ENCODE measurements at regions not wholly inside any gene's neighbourhood (a gene's known extent, or its start where the extent isn't known, plus 50 kb on each side); places are given as distances from the start of the nearest gene placed in this dataset.

DNA sequence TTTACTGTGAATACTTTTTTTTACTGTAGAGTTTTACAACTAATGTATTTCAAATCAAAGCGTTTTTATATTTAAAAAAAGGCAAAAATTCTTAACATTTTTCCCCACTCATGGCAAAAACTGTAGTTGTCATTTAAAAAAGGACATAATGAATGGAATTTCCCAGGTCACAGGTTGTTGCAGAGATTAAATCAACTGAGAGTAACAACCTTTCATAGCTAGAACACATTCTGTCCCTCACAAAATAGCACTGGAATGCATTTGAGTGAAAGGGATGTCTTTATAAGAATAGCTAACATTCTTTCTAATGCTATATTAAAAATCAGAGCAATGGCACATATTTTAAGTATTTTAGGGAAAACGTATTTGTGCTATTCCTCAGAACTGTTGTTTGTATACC, 1393.3 kb upstream of the ATXN8OS start:
- TF ChIP-seq ZNF366 (tag by site-specific recombination; conservative IDR thresholded peaks at IDR 0.05) (no peak), ZNF211 (tag by site-specific recombination; IDR thresholded peaks at IDR 0.05; ENCODE audit: low read depth) (no peak), ZNF394 (tag by site-specific recombination; IDR thresholded peaks at IDR 0.05; ENCODE audit: borderline replicate concordance) (no peak), ZNF266 (tag by site-specific recombination; IDR thresholded peaks at IDR 0.05; ENCODE audit: low read depth) (no peak), ZNF843 (tag by site-specific recombination; IDR thresholded peaks at IDR 0.05) (no peak), ZNF302 (tag by site-specific recombination; IDR thresholded peaks at IDR 0.05; ENCODE audit: low read depth) (no peak), HOXC10 (CRISPR knock-in tag; IDR thresholded peaks at IDR 0.05) (no peak), OSR2 (tag by site-specific recombination; IDR thresholded peaks at IDR 0.05) (no peak), REPIN1 (tag by site-specific recombination; IDR thresholded peaks at IDR 0.05; ENCODE audit: low read depth) (no peak), GLIS1 (tag by site-specific recombination; IDR thresholded peaks at IDR 0.05) (no peak), ZNF529 (tag by site-specific recombination; IDR thresholded peaks at IDR 0.05; ENCODE audit: insufficient replicate concordance) (no peak), ZNF76 (tag by site-specific recombination; IDR thresholded peaks at IDR 0.05; ENCODE audit: borderline replicate concordance, low read depth) (no peak), ZNF350 (tag by site-specific recombination; IDR thresholded peaks at IDR 0.05) (no peak)
- TF ChIP-seq, protein P1, sequence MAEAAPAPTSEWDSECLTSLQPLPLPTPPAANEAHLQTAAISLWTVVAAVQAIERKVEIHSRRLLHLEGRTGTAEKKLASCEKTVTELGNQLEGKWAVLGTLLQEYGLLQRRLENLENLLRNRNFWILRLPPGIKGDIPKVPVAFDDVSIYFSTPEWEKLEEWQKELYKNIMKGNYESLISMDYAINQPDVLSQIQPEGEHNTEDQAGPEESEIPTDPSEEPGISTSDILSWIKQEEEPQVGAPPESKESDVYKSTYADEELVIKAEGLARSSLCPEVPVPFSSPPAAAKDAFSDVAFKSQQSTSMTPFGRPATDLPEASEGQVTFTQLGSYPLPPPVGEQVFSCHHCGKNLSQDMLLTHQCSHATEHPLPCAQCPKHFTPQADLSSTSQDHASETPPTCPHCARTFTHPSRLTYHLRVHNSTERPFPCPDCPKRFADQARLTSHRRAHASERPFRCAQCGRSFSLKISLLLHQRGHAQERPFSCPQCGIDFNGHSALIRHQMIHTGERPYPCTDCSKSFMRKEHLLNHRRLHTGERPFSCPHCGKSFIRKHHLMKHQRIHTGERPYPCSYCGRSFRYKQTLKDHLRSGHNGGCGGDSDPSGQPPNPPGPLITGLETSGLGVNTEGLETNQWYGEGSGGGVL (tag by site-specific recombination; IDR thresholded peaks at IDR 0.05), result no peak
- TF ChIP-seq, protein P2, sequence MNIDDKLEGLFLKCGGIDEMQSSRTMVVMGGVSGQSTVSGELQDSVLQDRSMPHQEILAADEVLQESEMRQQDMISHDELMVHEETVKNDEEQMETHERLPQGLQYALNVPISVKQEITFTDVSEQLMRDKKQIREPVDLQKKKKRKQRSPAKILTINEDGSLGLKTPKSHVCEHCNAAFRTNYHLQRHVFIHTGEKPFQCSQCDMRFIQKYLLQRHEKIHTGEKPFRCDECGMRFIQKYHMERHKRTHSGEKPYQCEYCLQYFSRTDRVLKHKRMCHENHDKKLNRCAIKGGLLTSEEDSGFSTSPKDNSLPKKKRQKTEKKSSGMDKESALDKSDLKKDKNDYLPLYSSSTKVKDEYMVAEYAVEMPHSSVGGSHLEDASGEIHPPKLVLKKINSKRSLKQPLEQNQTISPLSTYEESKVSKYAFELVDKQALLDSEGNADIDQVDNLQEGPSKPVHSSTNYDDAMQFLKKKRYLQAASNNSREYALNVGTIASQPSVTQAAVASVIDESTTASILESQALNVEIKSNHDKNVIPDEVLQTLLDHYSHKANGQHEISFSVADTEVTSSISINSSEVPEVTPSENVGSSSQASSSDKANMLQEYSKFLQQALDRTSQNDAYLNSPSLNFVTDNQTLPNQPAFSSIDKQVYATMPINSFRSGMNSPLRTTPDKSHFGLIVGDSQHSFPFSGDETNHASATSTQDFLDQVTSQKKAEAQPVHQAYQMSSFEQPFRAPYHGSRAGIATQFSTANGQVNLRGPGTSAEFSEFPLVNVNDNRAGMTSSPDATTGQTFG (tag by site-specific recombination; IDR thresholded peaks at IDR 0.05; ENCODE audit: borderline replicate concordance), result no peak
- TF ChIP-seq, protein P3, sequence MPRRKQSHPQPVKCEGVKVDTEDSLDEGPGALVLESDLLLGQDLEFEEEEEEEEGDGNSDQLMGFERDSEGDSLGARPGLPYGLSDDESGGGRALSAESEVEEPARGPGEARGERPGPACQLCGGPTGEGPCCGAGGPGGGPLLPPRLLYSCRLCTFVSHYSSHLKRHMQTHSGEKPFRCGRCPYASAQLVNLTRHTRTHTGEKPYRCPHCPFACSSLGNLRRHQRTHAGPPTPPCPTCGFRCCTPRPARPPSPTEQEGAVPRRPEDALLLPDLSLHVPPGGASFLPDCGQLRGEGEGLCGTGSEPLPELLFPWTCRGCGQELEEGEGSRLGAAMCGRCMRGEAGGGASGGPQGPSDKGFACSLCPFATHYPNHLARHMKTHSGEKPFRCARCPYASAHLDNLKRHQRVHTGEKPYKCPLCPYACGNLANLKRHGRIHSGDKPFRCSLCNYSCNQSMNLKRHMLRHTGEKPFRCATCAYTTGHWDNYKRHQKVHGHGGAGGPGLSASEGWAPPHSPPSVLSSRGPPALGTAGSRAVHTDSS (tag by site-specific recombination; IDR thresholded peaks at IDR 0.05), result no peak
- TF ChIP-seq, protein P4, sequence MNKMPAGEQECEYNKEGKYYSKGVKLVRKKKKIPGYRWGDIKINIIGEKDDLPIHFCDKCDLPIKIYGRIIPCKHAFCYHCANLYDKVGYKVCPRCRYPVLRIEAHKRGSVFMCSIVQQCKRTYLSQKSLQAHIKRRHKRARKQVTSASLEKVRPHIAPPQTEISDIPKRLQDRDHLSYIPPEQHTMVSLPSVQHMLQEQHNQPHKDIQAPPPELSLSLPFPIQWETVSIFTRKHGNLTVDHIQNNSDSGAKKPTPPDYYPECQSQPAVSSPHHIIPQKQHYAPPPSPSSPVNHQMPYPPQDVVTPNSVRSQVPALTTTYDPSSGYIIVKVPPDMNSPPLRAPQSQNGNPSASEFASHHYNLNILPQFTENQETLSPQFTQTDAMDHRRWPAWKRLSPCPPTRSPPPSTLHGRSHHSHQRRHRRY (tag by site-specific recombination; IDR thresholded peaks at IDR 0.05), result no peak
- TF ChIP-seq, protein P5, sequence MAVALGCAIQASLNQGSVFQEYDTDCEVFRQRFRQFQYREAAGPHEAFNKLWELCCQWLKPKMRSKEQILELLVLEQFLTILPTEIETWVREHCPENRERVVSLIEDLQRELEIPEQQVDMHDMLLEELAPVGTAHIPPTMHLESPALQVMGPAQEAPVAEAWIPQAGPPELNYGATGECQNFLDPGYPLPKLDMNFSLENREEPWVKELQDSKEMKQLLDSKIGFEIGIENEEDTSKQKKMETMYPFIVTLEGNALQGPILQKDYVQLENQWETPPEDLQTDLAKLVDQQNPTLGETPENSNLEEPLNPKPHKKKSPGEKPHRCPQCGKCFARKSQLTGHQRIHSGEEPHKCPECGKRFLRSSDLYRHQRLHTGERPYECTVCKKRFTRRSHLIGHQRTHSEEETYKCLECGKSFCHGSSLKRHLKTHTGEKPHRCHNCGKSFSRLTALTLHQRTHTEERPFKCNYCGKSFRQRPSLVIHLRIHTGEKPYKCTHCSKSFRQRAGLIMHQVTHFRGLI (tag by site-specific recombination; IDR thresholded peaks at IDR 0.05), result no peak
- H3K36me3 ChIP-seq (ENCODE audit: control insufficient read depth in 2 of 2, insufficient read depth in 1 of 2, low read length in 2 of 2), result no peaks in the 10 kb centered on the region
- H3K4me1 ChIP-seq (ENCODE audit: control insufficient read depth, insufficient read depth, low read length), result no peaks in the 10 kb centered on the region
- POLR2A ChIA-PET, result no interaction called here
- no peaks in the 10 kb centered on the region for H3K9me3 ChIP-seq (ENCODE audit: control insufficient read depth, insufficient read depth, low read depth, low read length)
- CTCF ChIA-PET, result no interaction called here
- H3K27ac ChIP-seq (ENCODE audit: extremely low read depth, low read depth, low read length), result no peak overlapping the region
- no peak overlapping the region for H3K4me3 ChIP-seq (ENCODE audit: low read depth, low read length)
